PC-3 (cell line): ENCODE measurements at regions not wholly inside any gene's neighbourhood (a gene's known extent, or its start where the extent isn't known, plus 50 kb on each side); places are given as distances from the start of the nearest gene placed in this dataset.
A peak's percentile ranks its signal among the peaks of the same experiment; 100 is the strongest.

Experiments
- EZH2 ChIP-seq: fragments of 300-600 bp; sonication (generic); IDR thresholded peaks from one replicate; pipeline ENCODE4 v1.6.1; 2017; ENCODE audit warnings: antibody characterized with exemption, mild to moderate bottlenecking, low read length; ENCODE audit not compliant: unreplicated experiment
- EZH2phosphoT487 ChIP-seq: fragments of 300-600 bp; sonication (generic); IDR thresholded peaks from 2 replicates; pipeline ENCODE4 v1.6.1; 2018; ENCODE audit warnings: mild to moderate bottlenecking, antibody characterized with exemption, low read length, borderline replicate concordance

GRCh38 chr9:96020792-96021550 is 145.5 kb downstream of the ERCC6L2 start:
- TF ChIP-seq EZH2phosphoT487 (peak; percentile 45; the same call in 1 of the 2 replicates), EZH2 (peak; percentile 87)
